GM12878 (cell line): ENCODE measurements at regions not wholly inside any gene's neighbourhood (a gene's known extent, or its start where the extent isn't known, plus 50 kb on each side); places are given as distances from the start of the nearest gene placed in this dataset.

Experiments used
- ATAC-seq: fragments of 200-7000 bp; cut with Tn5 transposase; 3 replicates; pipeline ENCODE4 v1.9.1; 2020; ENCODE audit warnings: mild to moderate bottlenecking, moderate library complexity
- BruUV-seq: library from RNA; stranded (reverse); fragments of 400-500 nt; replicated peaks from 2 replicates; lab custom pipeline; 2021; lab: Mats Ljungman, UMichigan
- CTCF ChIA-PET: fragments of 300-600 bp; sonication (Branson Sonifier 250); formaldehyde crosslinking; extraction: SDS; loops from one replicate; lab custom pipeline; 2021; ENCODE audit warnings: inconsistent platforms; lab: Yijun Ruan, JAX
- POLR2A ChIA-PET: fragments of 350-600 bp; formaldehyde crosslinking; extraction: SDS; loops from one replicate; lab custom pipeline; 2021; ENCODE audit warnings: inconsistent platforms; lab: Charles Lee
- RAD21 ChIA-PET: fragments of 300-600 bp; sonication (Branson Sonifier 250); formaldehyde crosslinking; loops from one replicate; lab custom pipeline; 2023; ENCODE audit warnings: antibody characterized with exemption; ENCODE audit not compliant: unreplicated experiment; lab: Charles Lee
- SMC1A ChIA-PET: fragments of 300-600 bp; sonication (Branson Sonifier 250); formaldehyde crosslinking; loops from one replicate; lab custom pipeline; 2023; ENCODE audit not compliant: unreplicated experiment, uncharacterized antibody; lab: Charles Lee
- DNase-seq: peaks from one replicate; pipeline ENCODE4 v3.0.0-alpha.2; 2011; ENCODE audit warnings: low read depth, low spot score
- FAIRE-seq: peaks from 3 replicates; lab custom pipeline; 2011; peaks lifted over from hg19 to GRCh38; lab: Jason Lieb, UNC
- H2AFZ ChIP-seq: 2 replicates; pipeline ENCODE4 v1.6.0; 2011; ENCODE audit warnings: low read depth, low read length, control low read depth; ENCODE audit not compliant: control insufficient read depth
- H3K27ac ChIP-seq: 2 replicates; pipeline ENCODE4 v1.5.1; 2011; ENCODE audit warnings: control low read depth; ENCODE audit not compliant: control insufficient read depth, insufficient read depth
- H3K27me3 ChIP-seq, 2 experiments: replicated peaks in 1 of 2; 2 replicates each; pipeline versions ENCODE4 v1.6.0 to v1.6.1; 2011; ENCODE audit warnings: low read length in 1 of 2; ENCODE audit not compliant: control insufficient read depth in 2 of 2, insufficient read depth in 2 of 2
- H3K36me3 ChIP-seq, 2 experiments: 2 replicates each; pipeline ENCODE4 v1.5.1; 2011; ENCODE audit warnings: low read length in 1 of 2; ENCODE audit not compliant: control insufficient read depth in 2 of 2, insufficient read depth in 2 of 2
- H3K4me1 ChIP-seq: 2 replicates; pipeline ENCODE4 v1.6.1; 2011; ENCODE audit warnings: mild to moderate bottlenecking, low read length, moderate library complexity, mixed read lengths; ENCODE audit not compliant: control insufficient read depth, insufficient read depth
- H3K4me2 ChIP-seq: 2 replicates; pipeline ENCODE4 v1.6.0; 2011; ENCODE audit warnings: control low read depth; ENCODE audit not compliant: control insufficient read depth, insufficient read depth
- H3K4me3 ChIP-seq: fragments of 200-600 bp; sonication (generic); 2 replicates; pipeline ENCODE4 v1.5.1; 2016
- H3K79me2 ChIP-seq: 2 replicates; pipeline ENCODE4 v1.6.0; 2011; ENCODE audit warnings: low read length; ENCODE audit not compliant: control insufficient read depth, insufficient read depth
- H3K9ac ChIP-seq: 2 replicates; pipeline ENCODE4 v1.8.0; 2011; ENCODE audit warnings: low read length, control low read depth, mixed read lengths; ENCODE audit not compliant: control insufficient read depth, insufficient read depth
- H3K9me3 ChIP-seq: replicated peaks from 3 replicates; pipeline ENCODE4 v1.5.1; 2011; ENCODE audit warnings: mild to moderate bottlenecking, low read length; ENCODE audit not compliant: control insufficient read depth, insufficient read depth
- H4K20me1 ChIP-seq: 2 replicates; pipeline ENCODE4 v1.6.0; 2011; ENCODE audit not compliant: control insufficient read depth, insufficient read depth
- CREM ChIP-seq: IDR thresholded peaks from 2 replicates; pipeline ENCODE4 v1.6.1; 2014; ENCODE audit warnings: antibody characterized with exemption, low read depth
- EP300 ChIP-seq, 2 experiments: fragments of 150-350 bp in 1 of 2; IDR thresholded peaks; 2 replicates each; pipeline ENCODE4 v1.6.1; 2011 to 2012; ENCODE audit warnings: low read depth in 2 of 2, low read length in 2 of 2, borderline replicate concordance in 1 of 2, improper control_type of control experiment in 1 of 2, inconsistent platforms in 1 of 2; ENCODE audit not compliant: control insufficient read depth in 1 of 2
- HCFC1 ChIP-seq: fragments of 150-350 bp; IDR thresholded peaks from 2 replicates; pipeline ENCODE4 v1.6.1; 2014; ENCODE audit warnings: low read length
- HSF1 ChIP-seq: fragments of 150-350 bp; IDR thresholded peaks from 2 replicates; pipeline ENCODE4 v1.6.1; 2014; ENCODE audit warnings: mild to moderate bottlenecking, low read depth, low read length
- NBN ChIP-seq: fragments of 450-650 bp; IDR thresholded peaks from 2 replicates; pipeline ENCODE4 v1.6.1; 2016
- NKRF ChIP-seq: fragments of 450-650 bp; conservative IDR thresholded peaks from 2 replicates; pipeline ENCODE4 v1.6.1; 2017; ENCODE audit warnings: mild to moderate bottlenecking, moderate library complexity
- RAD51 ChIP-seq: fragments of 450-650 bp; IDR thresholded peaks from 2 replicates; pipeline ENCODE4 v1.6.1; 2016; ENCODE audit warnings: moderate library complexity, mild to moderate bottlenecking, inconsistent platforms
- RCOR1 ChIP-seq: conservative IDR thresholded peaks from 2 replicates; pipeline ENCODE4 v1.6.1; 2012; ENCODE audit warnings: low read depth, low read length, improper control_type of control experiment
- SP1 ChIP-seq: IDR thresholded peaks from one replicate; pipeline ENCODE4 v1.6.1; 2011; ENCODE audit warnings: low read depth, low read length
- ZBED1 ChIP-seq: IDR thresholded peaks from 2 replicates; pipeline ENCODE4 v1.6.1; 2016; ENCODE audit warnings: borderline replicate concordance
- ZNF217 ChIP-seq: fragments of 450-650 bp; IDR thresholded peaks from 2 replicates; pipeline ENCODE4 v1.6.1; 2017; ENCODE audit warnings: antibody characterized with exemption, mild to moderate bottlenecking
- ZSCAN29 ChIP-seq: fragments of 450-650 bp; IDR thresholded peaks from 2 replicates; pipeline ENCODE4 v1.6.1; 2017; ENCODE audit warnings: mild to moderate bottlenecking, moderate library complexity
- WGBS: methylation state at CpG from one replicate; pipeline ENCODE4 v1.1.6; 2016; ENCODE audit warnings: low lambda C conversion rate; ENCODE audit not compliant: insufficient replicate concordance, insufficient coverage; ENCODE audit errors: missing lambda C conversion rate; 5-methylcytosine and 5-hydroxymethylcytosine counted together
- in situ Hi-C: fragments of 300-500 bp; cut with MboI; formaldehyde crosslinking; loops from 9 replicates; pipeline ENCODE4 v1.14.3; 2018; ENCODE audit warnings: mixed read lengths
- intact Hi-C: fragments of 100-400 bp; cut with micrococcal nuclease; formaldehyde crosslinking; loops from one replicate; pipeline ENCODE4 v1.14.2; 2022; ENCODE audit not compliant: unreplicated experiment
- TF ChIP-seq, protein P1 (sequence below): fragments of 450-650 bp; formaldehyde crosslinking; IDR thresholded peaks from 2 replicates; pipeline ENCODE4 v1.5.0; 2022; ENCODE audit warnings: mild to moderate bottlenecking, missing genetic modification characterization
- TF ChIP-seq, protein P2 (sequence below): IDR thresholded peaks from 2 replicates; pipeline ENCODE4 v1.6.1; 2011; ENCODE audit warnings: low read depth, mild to moderate bottlenecking, low read length, moderate library complexity, borderline replicate concordance; ENCODE audit errors: extremely low read depth
- TF ChIP-seq, protein P3 (sequence below): IDR thresholded peaks from 2 replicates; pipeline ENCODE4 v1.6.1; 2011; ENCODE audit warnings: low read depth, low read length, improper control_type of control experiment, borderline replicate concordance
- TF ChIP-seq, protein P4 (sequence below): fragments of 450-650 bp; IDR thresholded peaks from 2 replicates; pipeline ENCODE4 v1.6.1; 2016; ENCODE audit warnings: mild to moderate bottlenecking

GRCh38 chr1:189513091-189513490, 964.6 kb downstream of the BRINP3 start:
- 22% methylated on average over 6 of the region's 6 CpGs for WGBS

More at GRCh38 chr1:189513091-189513490, 964.6 kb downstream of the BRINP3 start:
- H3K4me2 ChIP-seq = no peak overlapping the region
- DNase-seq (no peak), ATAC-seq (no peak; the same call in 1 of the 3 replicates), FAIRE-seq (no peak)
- H3K9me3 ChIP-seq = no peaks in the 10 kb centered on the region
- no peak overlapping the region for H3K4me3 ChIP-seq
- SMC1A ChIA-PET = interaction anchor here (1.2 kb wide), 1 partner anchor 26 kb away, joined by 4 read pairs; no protein-coding TSS in a partner anchor
- H3K9ac ChIP-seq = no peak overlapping the region
- TF ChIP-seq HCFC1 (no peak), CREM (no peak), NBN (no peak), EP300 (IDR thresholded peaks at IDR 0.05; ENCODE audit: borderline replicate concordance in 1 of 2, control insufficient read depth in 1 of 2, low read depth in 2 of 2, low read length in 2 of 2) (no peak), HSF1 (no peak), RCOR1 (no peak), ZBED1 (no peak), RAD51 (no peak), NKRF (no peak), SP1 (no peak), ZSCAN29 (no peak), ZNF217 (no peak)
- TF ChIP-seq, protein P1, sequence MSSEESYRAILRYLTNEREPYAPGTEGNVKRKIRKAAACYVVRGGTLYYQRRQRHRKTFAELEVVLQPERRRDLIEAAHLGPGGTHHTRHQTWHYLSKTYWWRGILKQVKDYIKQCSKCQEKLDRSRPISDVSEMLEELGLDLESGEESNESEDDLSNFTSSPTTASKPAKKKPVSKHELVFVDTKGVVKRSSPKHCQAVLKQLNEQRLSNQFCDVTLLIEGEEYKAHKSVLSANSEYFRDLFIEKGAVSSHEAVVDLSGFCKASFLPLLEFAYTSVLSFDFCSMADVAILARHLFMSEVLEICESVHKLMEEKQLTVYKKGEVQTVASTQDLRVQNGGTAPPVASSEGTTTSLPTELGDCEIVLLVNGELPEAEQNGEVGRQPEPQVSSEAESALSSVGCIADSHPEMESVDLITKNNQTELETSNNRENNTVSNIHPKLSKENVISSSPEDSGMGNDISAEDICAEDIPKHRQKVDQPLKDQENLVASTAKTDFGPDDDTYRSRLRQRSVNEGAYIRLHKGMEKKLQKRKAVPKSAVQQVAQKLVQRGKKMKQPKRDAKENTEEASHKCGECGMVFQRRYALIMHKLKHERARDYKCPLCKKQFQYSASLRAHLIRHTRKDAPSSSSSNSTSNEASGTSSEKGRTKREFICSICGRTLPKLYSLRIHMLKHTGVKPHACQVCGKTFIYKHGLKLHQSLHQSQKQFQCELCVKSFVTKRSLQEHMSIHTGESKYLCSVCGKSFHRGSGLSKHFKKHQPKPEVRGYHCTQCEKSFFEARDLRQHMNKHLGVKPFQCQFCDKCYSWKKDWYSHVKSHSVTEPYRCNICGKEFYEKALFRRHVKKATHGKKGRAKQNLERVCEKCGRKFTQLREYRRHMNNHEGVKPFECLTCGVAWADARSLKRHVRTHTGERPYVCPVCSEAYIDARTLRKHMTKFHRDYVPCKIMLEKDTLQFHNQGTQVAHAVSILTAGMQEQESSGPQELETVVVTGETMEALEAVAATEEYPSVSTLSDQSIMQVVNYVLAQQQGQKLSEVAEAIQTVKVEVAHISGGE (CRISPR knock-in tag) = no peak
- TF ChIP-seq, protein P2, sequence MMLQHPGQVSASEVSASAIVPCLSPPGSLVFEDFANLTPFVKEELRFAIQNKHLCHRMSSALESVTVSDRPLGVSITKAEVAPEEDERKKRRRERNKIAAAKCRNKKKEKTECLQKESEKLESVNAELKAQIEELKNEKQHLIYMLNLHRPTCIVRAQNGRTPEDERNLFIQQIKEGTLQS = no peak
- TF ChIP-seq, protein P3, sequence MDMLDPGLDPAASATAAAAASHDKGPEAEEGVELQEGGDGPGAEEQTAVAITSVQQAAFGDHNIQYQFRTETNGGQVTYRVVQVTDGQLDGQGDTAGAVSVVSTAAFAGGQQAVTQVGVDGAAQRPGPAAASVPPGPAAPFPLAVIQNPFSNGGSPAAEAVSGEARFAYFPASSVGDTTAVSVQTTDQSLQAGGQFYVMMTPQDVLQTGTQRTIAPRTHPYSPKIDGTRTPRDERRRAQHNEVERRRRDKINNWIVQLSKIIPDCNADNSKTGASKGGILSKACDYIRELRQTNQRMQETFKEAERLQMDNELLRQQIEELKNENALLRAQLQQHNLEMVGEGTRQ = no peak
- TF ChIP-seq, protein P4, sequence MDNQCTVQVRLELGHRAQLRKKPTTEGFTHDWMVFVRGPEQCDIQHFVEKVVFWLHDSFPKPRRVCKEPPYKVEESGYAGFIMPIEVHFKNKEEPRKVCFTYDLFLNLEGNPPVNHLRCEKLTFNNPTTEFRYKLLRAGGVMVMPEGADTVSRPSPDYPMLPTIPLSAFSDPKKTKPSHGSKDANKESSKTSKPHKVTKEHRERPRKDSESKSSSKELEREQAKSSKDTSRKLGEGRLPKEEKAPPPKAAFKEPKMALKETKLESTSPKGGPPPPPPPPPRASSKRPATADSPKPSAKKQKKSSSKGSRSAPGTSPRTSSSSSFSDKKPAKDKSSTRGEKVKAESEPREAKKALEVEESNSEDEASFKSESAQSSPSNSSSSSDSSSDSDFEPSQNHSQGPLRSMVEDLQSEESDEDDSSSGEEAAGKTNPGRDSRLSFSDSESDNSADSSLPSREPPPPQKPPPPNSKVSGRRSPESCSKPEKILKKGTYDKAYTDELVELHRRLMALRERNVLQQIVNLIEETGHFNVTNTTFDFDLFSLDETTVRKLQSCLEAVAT = no peak
- intact Hi-C loops = no loop called here
- RAD21 ChIA-PET = no interaction called here
- in situ Hi-C loops = no loop called here
- H3K4me1 ChIP-seq = no peaks in the 10 kb centered on the region
- H3K36me3 ChIP-seq = no peaks in the 10 kb centered on the region
- H2AFZ ChIP-seq = no peak overlapping the region
- no peaks in the 10 kb centered on the region for H3K27me3 ChIP-seq
- CTCF ChIA-PET = no interaction called here
- H3K79me2 ChIP-seq = no peaks in the 10 kb centered on the region
- POLR2A ChIA-PET = no interaction called here
- H4K20me1 ChIP-seq = no peaks in the 10 kb centered on the region
- H3K27ac ChIP-seq = no peak overlapping the region
- BruUV-seq = no TSS peak
